ENCODE measurements at regions not wholly inside any gene's neighbourhood (a gene's known extent, or its start where the extent isn't known, plus 50 kb on each side); places are given as distances from the start of the nearest gene placed in this dataset.
"Not testable (repeated sequence)": the region's sequence is repeated elsewhere in the genome, so short reads cannot be mapped to it uniquely, and the experiment has no call there.

DNA sequence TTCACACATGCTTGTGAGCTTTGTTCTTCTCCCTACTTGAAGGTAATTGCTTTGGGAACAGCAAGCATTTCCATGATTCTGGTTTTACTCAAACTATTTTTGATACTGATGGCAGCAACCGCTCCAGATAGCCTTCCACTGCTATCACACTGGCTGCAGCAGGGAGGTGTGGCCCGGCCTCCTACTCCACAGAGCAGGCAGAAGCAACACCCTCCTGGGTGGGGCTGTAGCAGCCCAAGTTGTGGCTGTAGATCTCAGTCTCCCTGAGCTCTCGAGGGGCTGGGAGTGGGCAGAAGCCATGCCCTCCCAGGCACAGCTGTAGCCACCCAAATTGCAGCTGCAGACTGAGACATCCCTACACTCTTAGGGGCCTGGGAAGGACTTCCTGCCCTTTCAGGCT, 878.8 kb upstream of the GBE1 start:
- H3K4me3 ChIP-seq (ENCODE audit: low read length) = no peak overlapping the region
- H3K9ac ChIP-seq (ENCODE audit: low read depth, low read length) = no peak overlapping the region

DNA sequence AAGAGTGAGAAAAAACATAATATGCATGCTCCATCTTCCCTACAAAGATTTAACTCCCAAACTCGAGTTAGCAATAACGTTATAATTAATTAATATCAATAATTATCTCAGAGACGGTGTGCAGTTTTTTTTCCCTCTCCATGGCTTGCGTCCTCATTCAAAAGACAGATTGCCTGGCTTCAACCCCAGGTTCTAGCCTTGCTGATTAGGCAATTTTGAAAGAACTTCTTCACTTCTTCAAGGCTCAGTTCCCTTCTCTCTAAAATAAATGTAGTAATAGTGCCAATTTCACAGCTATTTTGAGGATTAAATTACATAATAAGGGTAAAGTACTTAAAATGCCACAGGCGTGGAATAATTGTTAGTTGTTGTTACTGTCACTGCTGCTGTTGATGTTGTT, 876.1 kb upstream of the GBE1 start:
- no peaks in the 10 kb centered on the region for H3K36me3 ChIP-seq (ENCODE audit: insufficient read depth, low read length)
- no peak overlapping the region for H3K4me3 ChIP-seq (ENCODE audit: low read length)
- no peak overlapping the region for H3K9ac ChIP-seq (ENCODE audit: low read depth, low read length)
- H3K27me3 ChIP-seq (ENCODE audit: control insufficient read depth, insufficient read depth, low read length) = no peaks in the 10 kb centered on the region
- H3K4me2 ChIP-seq (ENCODE audit: low read length) = no peak overlapping the region
- H3K4me1 ChIP-seq (ENCODE audit: control insufficient read depth, insufficient read depth, low read length) = no peaks in the 10 kb centered on the region
- H3K9me3 ChIP-seq (replicated peaks; ENCODE audit: low read length) = no peaks in the 10 kb centered on the region

More for the DNA sequence above, 878.8 kb upstream of the GBE1 start:
- H3K27me3 ChIP-seq (ENCODE audit: control insufficient read depth, insufficient read depth, low read length) = no peaks in the 10 kb centered on the region
- H3K36me3 ChIP-seq (ENCODE audit: insufficient read depth, low read length) = no peaks in the 10 kb centered on the region
- no peaks in the 10 kb centered on the region for H3K4me1 ChIP-seq (ENCODE audit: control insufficient read depth, insufficient read depth, low read length)
- H3K4me2 ChIP-seq (ENCODE audit: low read length) = no peak overlapping the region
- H3K9me3 ChIP-seq (replicated peaks; ENCODE audit: low read length) = no peaks in the 10 kb centered on the region

DNA sequence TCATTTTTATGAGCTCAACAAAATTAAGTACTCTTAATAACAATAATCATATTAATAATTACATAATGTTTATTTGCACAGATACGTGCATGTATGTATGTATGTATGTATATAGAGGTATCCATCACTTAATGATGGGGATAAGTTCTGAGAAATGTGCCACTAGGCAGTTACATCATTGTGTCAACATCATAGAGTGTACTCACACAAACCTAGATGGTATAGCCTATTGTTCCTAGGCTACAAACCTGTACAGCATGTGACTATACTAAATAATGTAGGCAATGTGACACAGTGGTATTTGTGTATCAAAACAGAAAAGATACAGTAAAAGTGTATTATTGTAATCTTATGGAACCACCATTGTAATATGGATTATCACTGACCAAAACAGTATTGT, 874.7 kb upstream of the GBE1 start:
- H3K4me1 ChIP-seq (ENCODE audit: control insufficient read depth, insufficient read depth, low read length) = no peaks in the 10 kb centered on the region
- H3K27me3 ChIP-seq (ENCODE audit: control insufficient read depth, insufficient read depth, low read length) = no peaks in the 10 kb centered on the region
- H3K36me3 ChIP-seq (ENCODE audit: insufficient read depth, low read length) = no peaks in the 10 kb centered on the region
- no peaks in the 10 kb centered on the region for H3K9me3 ChIP-seq (replicated peaks; ENCODE audit: low read length)
- H3K4me2 ChIP-seq (ENCODE audit: low read length) = no peak overlapping the region
- H3K4me3 ChIP-seq (ENCODE audit: low read length) = no peak overlapping the region
- H3K9ac ChIP-seq (ENCODE audit: low read depth, low read length) = no peak overlapping the region

DNA sequence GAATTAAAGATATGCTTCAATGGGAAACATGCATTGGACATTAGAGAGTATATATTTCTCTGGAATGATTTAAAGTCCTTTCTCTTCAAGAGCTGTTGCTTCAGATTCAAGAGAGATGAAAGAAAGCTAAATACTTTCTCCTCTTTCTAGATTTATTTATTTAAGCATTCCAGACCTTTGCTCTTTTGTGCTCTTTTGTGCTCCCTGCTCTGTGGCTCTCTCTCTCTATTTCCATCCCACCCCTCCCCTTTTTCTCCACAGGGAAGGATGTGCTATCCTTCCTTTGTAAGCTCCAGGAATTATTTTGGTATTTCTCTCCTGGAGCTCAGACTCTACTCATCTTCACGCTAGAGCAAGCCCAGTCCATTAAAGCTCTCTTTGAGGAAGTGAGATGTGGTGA, 871.9 kb upstream of the GBE1 start:
- Histone ChIP-seq H3K4me3 (ENCODE audit: low read length) (no peak overlapping the region), H3K9me3 (replicated peaks; ENCODE audit: low read length) (no peaks in the 10 kb centered on the region), H3K9ac (ENCODE audit: low read depth, low read length) (no peak overlapping the region), H3K4me1 (ENCODE audit: control insufficient read depth, insufficient read depth, low read length) (no peaks in the 10 kb centered on the region), H3K36me3 (ENCODE audit: insufficient read depth, low read length) (no peaks in the 10 kb centered on the region), H3K4me2 (ENCODE audit: low read length) (no peak overlapping the region), H3K27me3 (ENCODE audit: control insufficient read depth, insufficient read depth, low read length) (no peaks in the 10 kb centered on the region)

DNA sequence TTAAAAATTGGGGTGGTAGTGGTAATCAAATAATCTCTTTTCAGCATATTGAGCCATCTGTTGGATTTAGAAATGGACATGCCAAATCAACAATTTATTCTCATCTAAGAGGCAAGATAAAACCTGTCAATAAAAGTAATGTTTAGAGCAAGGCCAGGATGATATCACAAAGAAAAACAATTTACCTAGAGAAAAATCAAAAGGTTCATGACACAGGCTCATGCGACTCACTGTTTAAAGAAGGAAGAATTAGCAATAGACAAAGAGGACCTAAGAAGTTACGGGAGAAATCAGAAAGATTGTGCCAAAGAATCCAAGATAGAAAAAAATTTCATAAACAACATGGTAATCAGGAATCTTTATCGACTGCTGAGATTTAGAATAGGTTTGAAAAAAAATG, 868.5 kb upstream of the GBE1 start:
- Histone ChIP-seq H3K9ac (ENCODE audit: low read depth, low read length) (no peak overlapping the region), H3K4me2 (ENCODE audit: low read length) (no peak overlapping the region), H3K27me3 (ENCODE audit: control insufficient read depth, insufficient read depth, low read length) (no peaks in the 10 kb centered on the region), H3K4me1 (ENCODE audit: control insufficient read depth, insufficient read depth, low read length) (no peaks in the 10 kb centered on the region), H3K9me3 (replicated peaks; ENCODE audit: low read length) (no peaks in the 10 kb centered on the region), H3K36me3 (ENCODE audit: insufficient read depth, low read length) (no peaks in the 10 kb centered on the region), H3K4me3 (ENCODE audit: low read length) (no peak overlapping the region)

DNA sequence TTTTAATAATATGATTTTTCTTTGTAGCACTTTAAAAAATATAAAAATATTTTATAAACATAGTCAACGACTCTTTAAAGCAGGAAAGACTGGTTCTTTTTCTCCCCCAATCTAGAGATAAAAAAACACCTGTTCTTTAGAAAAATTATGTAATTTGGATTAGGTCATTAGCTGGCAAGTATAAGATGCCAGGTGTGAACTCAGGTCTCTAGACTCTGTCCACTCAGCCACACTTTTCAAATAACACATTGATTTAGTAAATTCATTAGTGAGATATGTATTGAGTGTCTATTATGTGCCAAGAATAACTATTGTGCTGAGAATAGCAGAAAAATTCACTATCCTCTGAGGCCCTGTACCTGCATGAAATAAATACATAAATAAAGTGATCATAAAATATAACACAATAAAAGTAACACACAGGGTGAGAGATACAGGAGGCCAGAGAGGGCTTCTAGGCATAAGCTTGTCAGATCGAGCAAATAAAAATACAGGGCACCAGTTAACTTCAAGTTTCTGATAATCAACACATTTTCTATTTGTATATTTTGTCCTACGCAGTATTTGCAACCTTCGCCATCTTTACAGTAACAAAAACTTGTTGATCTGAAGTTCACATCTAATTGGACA, 867.1 kb upstream of the GBE1 start:
- H3K36me3 ChIP-seq (ENCODE audit: insufficient read depth, low read length) = no peaks in the 10 kb centered on the region
- no peak overlapping the region for H3K4me2 ChIP-seq (ENCODE audit: low read length)
- no peaks in the 10 kb centered on the region for H3K9me3 ChIP-seq (replicated peaks; ENCODE audit: low read length)
- H3K4me3 ChIP-seq (ENCODE audit: low read length) = no peak overlapping the region
- no peak overlapping the region for H3K9ac ChIP-seq (ENCODE audit: low read depth, low read length)
- no peaks in the 10 kb centered on the region for H3K27me3 ChIP-seq (ENCODE audit: control insufficient read depth, insufficient read depth, low read length)
- H3K4me1 ChIP-seq (ENCODE audit: control insufficient read depth, insufficient read depth, low read length) = no peaks in the 10 kb centered on the region

DNA sequence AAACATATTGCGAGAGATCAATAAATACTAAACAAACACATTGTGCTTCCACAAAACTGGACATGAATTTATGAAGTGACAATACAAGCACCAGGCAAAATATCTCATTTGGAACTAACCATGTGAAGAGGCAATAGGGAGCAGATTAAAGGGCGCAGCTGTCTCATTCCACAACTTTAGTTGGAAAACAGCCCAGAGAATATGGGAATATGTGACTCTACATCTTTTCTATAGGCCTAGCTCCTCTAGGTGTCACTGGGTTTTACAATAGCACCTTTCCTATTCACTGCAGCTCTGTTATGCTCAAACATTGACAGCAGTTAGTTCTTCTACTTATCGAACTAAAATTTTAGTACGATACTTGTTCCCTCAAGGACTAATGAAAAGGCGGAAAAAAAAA, 866.3 kb upstream of the GBE1 start:
- no peak overlapping the region for H3K4me2 ChIP-seq (ENCODE audit: low read length)
- no peak overlapping the region for H3K9ac ChIP-seq (ENCODE audit: low read depth, low read length)
- H3K27me3 ChIP-seq (ENCODE audit: control insufficient read depth, insufficient read depth, low read length) = no peaks in the 10 kb centered on the region
- no peaks in the 10 kb centered on the region for H3K36me3 ChIP-seq (ENCODE audit: insufficient read depth, low read length)
- H3K4me1 ChIP-seq (ENCODE audit: control insufficient read depth, insufficient read depth, low read length) = no peaks in the 10 kb centered on the region
- H3K4me3 ChIP-seq (ENCODE audit: low read length) = no peak overlapping the region
- H3K9me3 ChIP-seq (replicated peaks; ENCODE audit: low read length) = no peaks in the 10 kb centered on the region

DNA sequence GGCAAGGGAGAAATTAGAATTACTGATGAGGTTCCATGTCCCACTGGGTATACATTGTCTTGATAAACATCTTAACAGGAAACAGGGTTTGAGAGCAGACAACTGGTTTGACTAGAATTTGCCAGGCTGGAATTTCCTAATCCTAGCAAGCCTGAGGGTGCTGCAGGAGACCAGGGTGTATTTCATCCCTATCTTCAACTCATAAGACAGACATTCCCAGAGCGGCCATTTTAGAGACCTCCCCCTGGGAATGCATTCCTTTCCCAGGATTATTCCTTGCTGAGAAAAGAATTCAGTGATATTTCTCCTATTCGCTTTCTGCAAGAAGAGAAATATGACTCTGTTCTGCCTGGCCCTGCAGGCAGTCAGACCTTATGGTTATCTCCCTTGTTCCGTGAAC, 859.3 kb upstream of the GBE1 start:
- not testable (repeated sequence) for H3K9me3 ChIP-seq (replicated peaks; ENCODE audit: low read length); H3K27me3 ChIP-seq (ENCODE audit: control insufficient read depth, insufficient read depth, low read length); H3K4me2 ChIP-seq (ENCODE audit: low read length); H3K4me3 ChIP-seq (ENCODE audit: low read length); H3K36me3 ChIP-seq (ENCODE audit: insufficient read depth, low read length); H3K9ac ChIP-seq (ENCODE audit: low read depth, low read length); H3K4me1 ChIP-seq (ENCODE audit: control insufficient read depth, insufficient read depth, low read length)

DNA sequence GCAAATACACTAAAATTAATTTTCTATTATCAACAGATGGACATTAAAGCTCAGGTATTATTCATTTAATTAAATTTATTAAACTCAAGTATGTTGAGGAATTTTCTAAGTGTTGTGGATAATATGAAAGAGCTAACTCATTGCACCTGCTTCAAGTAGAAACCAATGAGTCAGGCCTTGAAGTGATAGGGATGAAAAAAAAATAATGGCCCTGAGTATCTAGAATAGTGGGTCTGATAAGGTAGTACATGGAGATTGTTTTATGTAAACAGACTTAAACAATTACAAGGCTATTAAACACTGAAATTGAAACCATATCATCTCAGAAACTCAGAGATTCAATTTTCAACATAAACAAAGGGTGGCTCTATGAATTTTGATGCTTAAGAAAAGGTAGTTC, 857.1 kb upstream of the GBE1 start:
- Histone ChIP-seq H3K4me1 (ENCODE audit: control insufficient read depth, insufficient read depth, low read length) (no peaks in the 10 kb centered on the region), H3K27me3 (ENCODE audit: control insufficient read depth, insufficient read depth, low read length) (no peaks in the 10 kb centered on the region), H3K4me3 (ENCODE audit: low read length) (no peak overlapping the region), H3K9ac (ENCODE audit: low read depth, low read length) (no peak overlapping the region), H3K36me3 (ENCODE audit: insufficient read depth, low read length) (no peaks in the 10 kb centered on the region), H3K9me3 (replicated peaks; ENCODE audit: low read length) (no peaks in the 10 kb centered on the region), H3K4me2 (ENCODE audit: low read length) (no peak overlapping the region)

DNA sequence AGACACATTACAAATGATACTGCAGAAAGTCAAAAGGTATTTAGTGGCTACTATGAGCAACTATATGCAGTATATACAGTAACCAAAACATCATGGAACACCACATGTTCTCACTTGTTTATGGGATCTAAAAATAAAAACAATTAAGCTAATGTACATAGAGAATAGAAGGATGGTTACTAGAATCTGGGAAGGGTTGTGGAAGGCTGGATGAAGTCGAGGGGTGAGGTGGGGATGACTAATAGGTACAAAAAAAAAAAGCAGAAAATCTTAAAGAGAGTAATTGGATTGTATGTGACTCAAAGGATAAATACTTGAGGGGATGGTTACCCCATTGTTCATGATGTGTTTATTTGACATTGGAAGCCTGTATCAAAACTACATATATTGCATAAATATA, 848.8 kb upstream of the GBE1 start:
- H3K9ac ChIP-seq (ENCODE audit: low read depth, low read length) = no peak overlapping the region
- no peaks in the 10 kb centered on the region for H3K9me3 ChIP-seq (replicated peaks; ENCODE audit: low read length)
- no peaks in the 10 kb centered on the region for H3K36me3 ChIP-seq (ENCODE audit: insufficient read depth, low read length)
- no peaks in the 10 kb centered on the region for H3K4me1 ChIP-seq (ENCODE audit: control insufficient read depth, insufficient read depth, low read length)
- H3K4me2 ChIP-seq (ENCODE audit: low read length) = no peak overlapping the region
- H3K4me3 ChIP-seq (ENCODE audit: low read length) = no peak overlapping the region
- no peaks in the 10 kb centered on the region for H3K27me3 ChIP-seq (ENCODE audit: control insufficient read depth, insufficient read depth, low read length)

DNA sequence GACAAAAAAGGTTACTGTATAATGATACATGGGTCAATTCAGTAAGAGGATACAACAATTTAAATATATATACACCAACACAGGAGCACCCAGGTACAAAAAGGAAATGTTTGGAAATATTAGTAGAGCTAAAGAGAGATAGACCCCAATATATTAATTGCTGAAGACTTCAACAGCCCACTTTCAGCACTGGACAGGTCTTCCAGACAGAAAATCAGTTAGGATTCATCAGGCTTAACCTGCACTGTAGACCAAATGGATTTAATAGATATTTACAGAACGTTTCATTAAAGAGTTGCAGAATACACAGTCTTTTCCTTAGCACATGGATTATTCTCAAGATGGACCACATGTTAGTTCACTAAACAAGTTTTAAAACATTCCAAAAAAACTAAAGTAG, 845.9 kb upstream of the GBE1 start:
- no peak overlapping the region for H3K9ac ChIP-seq (ENCODE audit: low read depth, low read length)
- H3K4me1 ChIP-seq (ENCODE audit: control insufficient read depth, insufficient read depth, low read length) = no peaks in the 10 kb centered on the region
- no peak overlapping the region for H3K4me2 ChIP-seq (ENCODE audit: low read length)
- H3K36me3 ChIP-seq (ENCODE audit: insufficient read depth, low read length) = no peaks in the 10 kb centered on the region
- H3K27me3 ChIP-seq (ENCODE audit: control insufficient read depth, insufficient read depth, low read length) = no peaks in the 10 kb centered on the region
- H3K9me3 ChIP-seq (replicated peaks; ENCODE audit: low read length) = no peaks in the 10 kb centered on the region
- no peak overlapping the region for H3K4me3 ChIP-seq (ENCODE audit: low read length)

DNA sequence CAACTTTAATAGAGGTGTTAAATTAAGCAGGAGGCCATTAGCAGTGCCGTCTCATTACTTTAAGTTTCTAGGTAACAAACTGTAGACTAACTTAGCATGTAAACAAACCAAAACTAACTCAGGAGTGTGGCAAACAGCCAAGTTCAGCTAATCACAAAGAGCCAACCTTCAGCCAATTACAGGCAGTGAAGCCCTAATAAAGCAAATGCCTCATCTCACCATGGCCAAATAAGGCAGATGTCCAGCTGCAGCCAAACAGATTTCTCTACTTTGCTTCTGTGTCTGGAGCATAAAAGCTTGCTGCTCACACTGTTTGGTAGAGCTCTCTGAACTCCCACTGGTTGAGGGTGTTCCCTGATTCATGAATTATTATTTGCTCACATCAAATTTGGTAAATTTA, 835.4 kb upstream of the GBE1 start:
- Histone ChIP-seq H3K36me3 (ENCODE audit: insufficient read depth, low read length) (no peaks in the 10 kb centered on the region), H3K4me3 (ENCODE audit: low read length) (no peak overlapping the region), H3K9me3 (replicated peaks; ENCODE audit: low read length) (no peaks in the 10 kb centered on the region), H3K27me3 (ENCODE audit: control insufficient read depth, insufficient read depth, low read length) (no peaks in the 10 kb centered on the region), H3K4me2 (ENCODE audit: low read length) (no peak overlapping the region), H3K9ac (ENCODE audit: low read depth, low read length) (no peak overlapping the region), H3K4me1 (ENCODE audit: control insufficient read depth, insufficient read depth, low read length) (no peaks in the 10 kb centered on the region)

Measured in skeletal muscle satellite cell (primary cell).